ENCODE measurements at regions not wholly inside any gene's neighbourhood (a gene's known extent, or its start where the extent isn't known, plus 50 kb on each side); places are given as distances from the start of the nearest gene placed in this dataset.

- DNase-seq (ENCODE audit: low spot score in 2 of 2, unreplicated experiment in 2 of 2): no peak
- Mint-ChIP-seq H3K4me3 (no peak overlapping the region), H3K36me3 (no peaks in the 10 kb centered on the region), H3K27me3 (ENCODE audit: low read depth) (no peaks in the 10 kb centered on the region), H3K27ac (no peak overlapping the region), H3K4me1 (peaks cover 19% of the 10 kb centered on the region), H3K9me3 (no peaks in the 10 kb centered on the region)
- no peak for TF ChIP-seq CTCF (IDR thresholded peaks at IDR 0.05; ENCODE audit: unreplicated experiment)
These were observed 75.0 kb upstream of the ARMC3 start for GRCh38 chr10:22852712-22853353.

GRCh38 chr10:22851865-22852239 is 76.0 kb upstream of the ARMC3 start:
- Mint-ChIP-seq H3K27ac (no peak overlapping the region), H3K4me1 (peaks cover 19% of the 10 kb centered on the region), H3K9me3 (no peaks in the 10 kb centered on the region), H3K4me3 (no peak overlapping the region), H3K27me3 (ENCODE audit: low read depth) (no peaks in the 10 kb centered on the region), H3K36me3 (no peaks in the 10 kb centered on the region)
- no peak for DNase-seq (ENCODE audit: low spot score in 2 of 2, unreplicated experiment in 2 of 2)
- no peak for TF ChIP-seq CTCF (IDR thresholded peaks at IDR 0.05; ENCODE audit: unreplicated experiment)

- no peaks in the 10 kb centered on the region for H3K27me3 Mint-ChIP-seq (ENCODE audit: low read depth)
- no peak overlapping the region for H3K4me3 Mint-ChIP-seq
- no peak for DNase-seq (ENCODE audit: low spot score in 2 of 2, unreplicated experiment in 2 of 2)
These were observed 77.3 kb upstream of the ARMC3 start for GRCh38 chr10:22850541-22850940.

GRCh38 chr10:22849077-22849805 is 78.6 kb upstream of the ARMC3 start:
- no peak for TF ChIP-seq CTCF (IDR thresholded peaks at IDR 0.05; ENCODE audit: unreplicated experiment)
- H3K9me3 Mint-ChIP-seq: no peaks in the 10 kb centered on the region
- H3K4me3 Mint-ChIP-seq: peak overlapping the region; percentile 18
- H3K27me3 Mint-ChIP-seq (ENCODE audit: low read depth): no peaks in the 10 kb centered on the region
- H3K36me3 Mint-ChIP-seq: no peaks in the 10 kb centered on the region
- H3K4me1 Mint-ChIP-seq: peaks cover 12% of the 10 kb centered on the region
- no peak for DNase-seq (ENCODE audit: low spot score in 2 of 2, unreplicated experiment in 2 of 2)
- peak overlapping the region; percentile 75 for H3K27ac Mint-ChIP-seq

More at GRCh38 chr10:22850541-22850940, 77.3 kb upstream of the ARMC3 start:
- Mint-ChIP-seq H3K27ac (no peak overlapping the region), H3K9me3 (no peaks in the 10 kb centered on the region), H3K4me1 (peaks cover 19% of the 10 kb centered on the region), H3K36me3 (no peaks in the 10 kb centered on the region)
- TF ChIP-seq CTCF (IDR thresholded peaks at IDR 0.05; ENCODE audit: unreplicated experiment): no peak

GRCh38 chr10:22848509-22848908 is 79.3 kb upstream of the ARMC3 start:
- no peaks in the 10 kb centered on the region for H3K27me3 Mint-ChIP-seq (ENCODE audit: low read depth)
- no peak overlapping the region for H3K27ac Mint-ChIP-seq
- no peak for TF ChIP-seq CTCF (IDR thresholded peaks at IDR 0.05; ENCODE audit: unreplicated experiment)
- no peak overlapping the region for H3K4me3 Mint-ChIP-seq
- H3K9me3 Mint-ChIP-seq: no peaks in the 10 kb centered on the region
- no peaks in the 10 kb centered on the region for H3K36me3 Mint-ChIP-seq
- peaks cover 12% of the 10 kb centered on the region for H3K4me1 Mint-ChIP-seq
- no peak for DNase-seq (ENCODE audit: low spot score in 2 of 2, unreplicated experiment in 2 of 2)

All from mesothelial cell of epicardium (in vitro differentiated cells).